NK-92 (cell line): ENCODE measurements at regions not wholly inside any gene's neighbourhood (a gene's known extent, or its start where the extent isn't known, plus 50 kb on each side); places are given as distances from the start of the nearest gene placed in this dataset.
"Not testable (repeated sequence)": the region's sequence is repeated elsewhere in the genome, so short reads cannot be mapped to it uniquely, and the experiment has no call there.

Experiments
- DNase-seq: peaks from one replicate; lab custom pipeline; 2025; ENCODE audit not compliant: unreplicated experiment; lab: John Stamatoyannopoulos, UW

GRCh38 chr1:70812442-70813109 lies 235.0 kb downstream of the PTGER3 start:
- DNase-seq, result no peak

GRCh38 chr1:70818401-70818800 lies 229.2 kb downstream of the PTGER3 start:
- DNase-seq, result no peak

GRCh38 chr1:70819231-70819630 lies 228.4 kb downstream of the PTGER3 start:
- no peak for DNase-seq

GRCh38 chr1:70819785-70820184 lies 227.8 kb downstream of the PTGER3 start:
- DNase-seq, result no peak

GRCh38 chr1:70820396-70820795 lies 227.2 kb downstream of the PTGER3 start:
- no peak for DNase-seq

- no peak for DNase-seq
Observed at GRCh38 chr1:70820995-70821394, 226.6 kb downstream of the PTGER3 start.

- no peak for DNase-seq
Observed at GRCh38 chr1:70826428-70826827, 221.2 kb downstream of the PTGER3 start.

GRCh38 chr1:70827030-70827429 lies 220.6 kb downstream of the PTGER3 start:
- no peak for DNase-seq

GRCh38 chr1:70828177-70828576 lies 219.4 kb downstream of the PTGER3 start:
- no peak for DNase-seq

GRCh38 chr1:70834365-70834764 lies 213.3 kb downstream of the PTGER3 start:
- DNase-seq, result not testable (repeated sequence)

GRCh38 chr1:70836456-70836855 lies 211.2 kb downstream of the PTGER3 start:
- DNase-seq, result no peak

GRCh38 chr1:70840260-70840953 lies 207.2 kb downstream of the PTGER3 start:
- DNase-seq, result no peak

GRCh38 chr1:70842562-70842961 lies 205.1 kb downstream of the PTGER3 start:
- DNase-seq, result no peak

GRCh38 chr1:70843452-70843851 lies 204.2 kb downstream of the PTGER3 start:
- DNase-seq, result no peak

GRCh38 chr1:70847013-70847412 lies 200.6 kb downstream of the PTGER3 start:
- DNase-seq, result no peak

- DNase-seq, result no peak
Observed at GRCh38 chr1:70855203-70855602, 192.4 kb downstream of the PTGER3 start.

GRCh38 chr1:70856201-70856600 lies 191.4 kb downstream of the PTGER3 start:
- no peak for DNase-seq

- no peak for DNase-seq
Observed at GRCh38 chr1:70863239-70863638, 184.4 kb downstream of the PTGER3 start.

GRCh38 chr1:70864302-70864701 lies 183.3 kb downstream of the PTGER3 start:
- no peak for DNase-seq

GRCh38 chr1:70866542-70867264 lies 180.9 kb downstream of the PTGER3 start:
- no peak for DNase-seq

- no peak for DNase-seq
Observed at GRCh38 chr1:70871790-70872189, 175.8 kb downstream of the PTGER3 start.

- no peak for DNase-seq
Observed at GRCh38 chr1:70874063-70874462, 173.6 kb downstream of the PTGER3 start.
